IPS-NIHi7 (cell line): ENCODE measurements at regions not wholly inside any gene's neighbourhood (a gene's known extent, or its start where the extent isn't known, plus 50 kb on each side); places are given as distances from the start of the nearest gene placed in this dataset.
"Not testable (repeated sequence)": the region's sequence is repeated elsewhere in the genome, so short reads cannot be mapped to it uniquely, and the experiment has no call there.

Experiments
- DNase-seq: peaks from one replicate; pipeline ENCODE4 v3.0.0; 2012; ENCODE audit warnings: mixed read lengths; ENCODE audit errors: extremely low spot score

DNA sequence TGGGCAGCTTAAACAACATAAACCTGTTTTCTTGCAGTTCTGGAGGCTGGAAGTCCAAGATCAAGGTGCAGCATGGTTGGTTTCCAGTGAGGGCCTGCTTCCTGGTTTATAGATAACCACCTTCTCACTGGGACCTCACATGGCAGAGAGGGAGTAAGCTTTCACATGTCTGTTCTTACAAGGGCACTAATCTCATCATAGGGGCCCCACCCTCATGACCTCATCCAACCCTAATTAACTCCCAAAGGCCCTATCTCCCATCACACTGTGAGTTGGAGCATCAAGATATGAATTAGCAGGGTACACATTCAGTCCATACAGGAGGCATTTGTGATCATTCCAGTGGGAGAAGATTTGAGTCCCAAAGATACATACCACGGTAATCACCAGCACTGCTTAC lies 50.5 kb upstream of the GRIN2A start:
- DNase-seq: no peak

DNA sequence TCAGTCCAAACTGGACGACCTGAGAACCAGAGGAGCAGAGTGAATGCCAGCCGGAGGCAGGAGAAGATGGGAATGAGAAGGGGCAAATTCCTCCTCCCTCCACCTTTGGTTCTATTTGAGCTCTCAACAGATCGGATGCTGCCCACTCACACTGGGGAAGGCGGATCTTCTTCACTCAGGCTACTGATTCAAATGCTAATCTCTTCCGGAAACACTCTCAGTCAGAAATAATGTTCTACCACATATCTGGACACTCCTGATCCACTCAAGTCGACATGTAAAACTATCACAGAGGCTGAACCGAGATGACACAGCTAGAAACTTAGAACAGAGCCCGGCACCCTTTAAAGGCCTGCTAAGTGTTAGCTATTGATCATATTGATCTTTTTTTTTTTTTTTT lies 57.4 kb upstream of the GRIN2A start:
- no peak for DNase-seq

DNA sequence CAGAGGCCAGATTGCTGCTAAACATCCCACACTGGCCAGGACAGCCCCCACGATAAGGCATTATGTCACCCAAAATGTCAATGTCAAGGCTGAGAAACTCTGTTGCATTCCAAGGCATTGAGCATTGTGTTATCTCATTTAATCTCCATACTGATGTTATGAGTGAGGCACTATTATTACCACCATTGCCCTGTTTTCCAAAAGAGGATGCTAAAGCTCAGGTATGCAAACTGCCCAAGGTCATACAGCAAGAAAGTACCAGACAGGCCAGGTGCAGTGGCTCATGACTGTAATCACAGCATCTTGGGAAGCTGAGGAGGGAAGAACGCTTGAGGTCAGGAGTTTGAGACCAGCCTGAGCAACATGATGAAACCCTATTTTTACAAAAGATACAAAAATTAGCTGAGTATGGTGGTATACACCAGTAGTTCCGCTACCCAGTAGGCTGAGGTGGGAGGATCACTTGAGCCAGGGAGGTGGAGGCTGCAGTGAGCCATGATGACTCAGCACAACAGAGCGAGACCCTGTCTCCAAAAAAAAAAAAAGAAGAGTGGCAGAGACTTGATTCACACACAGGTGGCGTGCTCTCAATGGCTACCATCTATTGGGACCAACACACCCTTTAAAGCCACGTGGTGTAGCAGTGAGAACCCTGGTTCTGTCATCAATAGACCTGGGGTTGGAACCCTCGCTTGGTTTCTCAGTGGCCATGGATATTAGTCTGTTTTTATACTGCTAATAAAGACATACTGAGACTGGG lies 58.8 kb upstream of the GRIN2A start:
- DNase-seq: no peak

DNA sequence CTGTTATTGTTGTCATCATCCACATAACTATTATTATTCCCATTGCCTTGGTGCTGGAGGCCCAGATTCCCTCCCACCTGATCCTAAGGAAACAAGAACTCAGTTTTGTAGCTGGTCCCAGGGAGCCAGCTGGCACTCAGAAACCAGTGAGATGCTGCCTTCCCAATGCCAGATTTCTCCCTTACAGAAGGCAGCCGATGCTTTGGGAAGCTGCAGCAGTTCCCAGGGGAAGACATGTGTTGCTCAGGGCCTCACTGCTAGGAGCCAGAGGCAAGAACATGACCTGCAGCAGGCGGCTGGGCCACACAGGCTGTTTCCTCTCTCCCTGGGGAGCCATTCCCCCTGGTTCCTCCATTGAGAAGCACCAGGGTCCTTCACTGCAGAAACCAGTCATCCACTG lies 59.9 kb upstream of the GRIN2A start:
- no peak for DNase-seq

DNA sequence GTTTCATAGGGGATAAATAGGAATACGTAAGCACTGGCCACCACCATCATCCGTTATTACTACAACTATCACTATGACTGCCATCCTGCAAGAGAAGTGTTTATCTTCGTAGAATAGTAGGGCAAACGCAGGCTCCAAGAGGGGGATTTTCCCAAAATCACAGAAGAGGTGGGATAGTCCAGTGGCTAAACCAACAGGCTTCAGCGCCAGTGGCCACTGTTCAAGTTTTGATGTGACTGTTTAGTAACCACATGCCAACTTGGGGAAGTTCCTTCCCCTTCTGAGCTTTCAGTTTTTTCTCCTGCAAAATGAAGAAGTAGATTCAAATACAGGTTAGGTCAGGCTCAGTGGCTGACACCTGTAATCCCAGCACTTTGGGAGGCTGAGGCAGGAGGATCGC lies 60.7 kb upstream of the GRIN2A start:
- no peak for DNase-seq

DNA sequence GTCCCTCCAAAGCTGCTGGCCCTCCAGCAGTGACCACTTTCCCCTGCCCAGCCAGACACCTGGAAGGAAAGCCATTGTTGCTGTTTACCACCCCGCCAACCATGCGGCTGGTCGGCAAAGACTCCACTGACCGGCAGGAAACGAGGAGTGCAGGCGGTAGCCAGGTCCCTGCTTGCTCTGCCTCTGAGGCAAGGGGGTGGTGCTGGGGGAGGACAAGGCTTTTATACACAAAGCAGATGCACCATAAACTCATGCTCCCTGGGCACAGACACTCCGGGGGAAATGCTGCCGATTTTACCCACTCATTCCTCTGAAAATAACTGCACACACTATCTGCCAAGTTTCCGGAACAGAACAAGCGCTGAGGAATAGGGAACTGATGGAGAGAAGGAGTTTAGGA lies 62.8 kb upstream of the GRIN2A start:
- no peak for DNase-seq

DNA sequence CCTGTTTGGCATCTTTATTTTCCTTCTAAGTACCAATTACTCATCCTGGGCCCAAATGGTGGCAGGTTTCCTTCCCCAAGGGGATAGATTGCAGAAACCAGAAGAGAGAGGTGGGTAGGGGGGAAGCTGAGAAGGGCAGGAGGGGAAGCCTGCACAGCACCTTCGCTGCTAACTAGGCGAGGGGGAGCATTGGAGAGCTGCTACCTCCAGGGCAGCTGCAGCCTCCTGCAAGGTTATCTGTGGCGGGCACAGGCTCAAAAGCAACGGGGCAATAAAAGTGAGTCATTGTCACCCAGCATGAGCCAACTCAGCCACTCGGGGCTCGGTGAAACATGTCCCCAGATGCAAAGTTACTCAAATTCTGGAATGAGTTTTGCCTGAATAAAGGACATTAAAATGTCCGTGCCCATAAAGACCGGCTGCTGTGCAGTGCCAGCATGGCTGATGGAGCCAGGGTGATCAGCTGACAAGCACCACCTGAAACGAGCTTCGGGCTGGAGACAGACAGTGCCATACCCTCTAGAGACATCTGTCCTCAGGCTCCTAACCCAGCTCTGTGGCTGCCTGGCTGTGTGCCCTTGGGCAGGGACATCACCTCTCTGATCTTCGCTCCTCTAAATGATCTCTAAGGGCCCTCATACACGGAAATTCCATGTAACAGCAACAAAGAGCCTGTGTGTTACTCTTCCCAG lies 68.1 kb upstream of the GRIN2A start:
- no peak for DNase-seq

DNA sequence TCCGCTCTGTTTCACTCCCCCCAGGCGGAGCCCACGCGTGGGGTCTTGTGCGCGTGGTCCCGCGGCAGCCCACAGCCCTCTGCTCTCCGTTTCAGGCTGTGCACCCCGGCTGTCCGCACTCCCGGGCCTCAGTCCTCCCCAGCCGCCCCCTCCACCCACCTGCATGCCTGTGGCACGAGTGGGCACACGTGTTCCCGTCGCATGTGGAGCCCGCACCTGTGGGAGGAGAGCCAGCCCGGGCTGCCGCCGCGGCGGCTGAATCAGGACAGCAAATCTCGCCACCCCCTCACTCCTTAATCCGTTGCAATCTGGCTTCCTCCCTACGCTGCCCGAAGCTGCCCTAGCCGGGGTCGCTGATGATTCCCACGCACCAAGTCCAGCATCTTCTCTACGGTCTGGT lies 69.9 kb upstream of the GRIN2A start:
- DNase-seq: no peak

DNA sequence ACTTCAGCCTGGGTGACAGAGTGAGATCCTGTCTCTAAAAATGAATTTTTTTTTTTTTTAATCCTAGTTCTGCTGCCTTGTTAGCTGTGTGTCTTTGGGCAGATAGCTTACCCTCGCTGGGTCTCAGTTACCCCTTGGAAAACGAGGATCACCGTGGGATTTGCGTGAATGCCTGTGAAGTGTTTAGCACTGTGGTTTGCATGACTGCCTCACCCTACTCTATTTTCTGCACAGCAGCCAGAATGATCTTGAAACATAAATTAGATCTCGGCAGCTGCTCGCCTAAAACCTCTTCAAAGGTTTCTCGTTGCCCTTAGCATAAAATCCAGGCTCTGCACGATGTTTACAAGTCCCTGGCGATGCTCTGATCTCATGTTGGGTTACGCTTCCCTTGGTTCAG lies 71.2 kb upstream of the GRIN2A start:
- no peak for DNase-seq

DNA sequence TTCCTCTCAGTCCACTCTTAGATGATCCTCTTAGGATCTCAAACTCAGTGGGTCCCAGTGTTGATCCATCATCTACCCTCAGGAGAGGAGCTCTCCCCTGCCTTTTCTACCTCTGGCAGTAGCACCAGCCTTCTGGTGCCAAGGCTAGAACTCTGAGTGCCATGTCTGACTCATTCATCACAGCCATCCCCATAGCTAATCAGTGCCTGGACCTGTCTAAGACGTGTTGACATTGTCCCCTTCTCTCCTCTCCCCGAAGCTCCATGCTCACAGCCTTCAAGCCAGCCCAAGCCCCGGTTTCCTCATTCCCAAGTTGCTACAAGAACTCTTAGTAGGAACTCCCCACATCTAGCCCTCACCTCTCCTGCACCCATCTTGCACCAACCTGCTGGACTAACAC lies 73.5 kb upstream of the GRIN2A start:
- DNase-seq: no peak

DNA sequence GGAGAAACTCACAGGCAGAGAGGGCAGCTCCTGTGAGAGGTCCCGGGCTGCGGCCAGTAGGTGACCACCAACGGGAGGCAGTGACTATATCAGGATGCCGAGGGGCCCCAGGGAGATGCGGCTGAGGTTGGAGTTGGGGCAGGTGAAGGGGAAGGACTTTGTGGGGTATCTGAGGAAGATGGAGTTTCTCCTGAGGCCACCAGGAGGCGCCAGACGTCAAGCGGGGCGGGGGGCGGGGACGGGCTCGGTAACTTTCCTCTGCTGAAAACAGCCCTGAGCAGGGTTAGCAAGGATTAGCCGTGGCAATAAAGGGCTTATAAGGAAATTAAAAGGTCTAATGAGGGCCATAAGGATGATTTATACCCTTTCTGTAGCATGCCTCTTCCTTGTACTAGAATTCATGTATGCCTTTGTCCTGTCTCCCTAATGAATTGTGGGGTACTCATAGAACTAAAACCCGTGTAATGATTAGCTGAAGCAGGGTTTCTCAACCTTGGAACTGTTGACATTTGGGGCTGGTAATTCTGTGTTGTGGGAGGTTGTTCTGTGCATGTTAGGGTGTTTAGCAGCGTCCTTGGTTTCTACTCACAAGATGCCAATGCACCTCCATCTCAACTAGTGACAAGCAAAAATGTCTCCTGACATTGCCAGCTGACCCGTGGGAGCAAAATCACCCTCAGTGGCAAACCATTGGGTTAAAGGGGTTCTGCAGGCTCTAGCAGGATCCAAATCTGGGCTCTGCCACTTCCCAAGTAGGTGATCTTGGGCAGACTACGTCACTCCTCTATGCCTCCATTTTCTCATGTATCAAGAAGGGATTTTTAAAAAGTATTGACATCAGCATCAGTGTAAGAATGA lies 74.8 kb upstream of the GRIN2A start:
- peak; percentile 86 for DNase-seq

DNA sequence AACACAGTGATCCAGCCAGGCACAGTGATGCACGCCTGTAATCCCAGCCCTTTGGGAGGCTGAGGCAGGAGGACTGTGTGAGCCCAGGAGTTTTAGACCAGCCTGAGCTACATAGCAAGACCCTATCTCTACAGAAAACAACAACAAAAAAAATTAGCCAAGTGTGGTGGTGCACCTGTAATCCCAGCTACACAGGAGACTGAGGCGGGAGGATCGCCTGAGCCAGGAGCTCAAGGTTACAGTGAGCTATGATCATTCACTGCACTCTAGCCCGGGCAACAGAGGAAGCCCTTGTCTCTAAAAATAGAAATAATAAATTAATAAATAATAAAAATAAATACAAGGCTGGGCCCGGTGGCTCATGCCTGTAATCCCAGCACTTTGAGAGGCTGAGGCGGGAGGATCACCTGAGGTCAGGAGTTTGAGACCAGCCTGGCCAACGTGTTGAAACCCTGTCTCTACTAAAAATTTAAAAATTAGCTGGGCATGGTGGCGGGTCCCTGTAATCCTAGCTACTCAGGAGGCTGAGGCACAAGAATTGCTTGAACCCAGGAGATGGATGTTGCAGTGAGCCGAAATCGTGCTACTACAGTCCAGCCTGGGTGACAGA lies 75.5 kb upstream of the GRIN2A start:
- not testable (repeated sequence) for DNase-seq

DNA sequence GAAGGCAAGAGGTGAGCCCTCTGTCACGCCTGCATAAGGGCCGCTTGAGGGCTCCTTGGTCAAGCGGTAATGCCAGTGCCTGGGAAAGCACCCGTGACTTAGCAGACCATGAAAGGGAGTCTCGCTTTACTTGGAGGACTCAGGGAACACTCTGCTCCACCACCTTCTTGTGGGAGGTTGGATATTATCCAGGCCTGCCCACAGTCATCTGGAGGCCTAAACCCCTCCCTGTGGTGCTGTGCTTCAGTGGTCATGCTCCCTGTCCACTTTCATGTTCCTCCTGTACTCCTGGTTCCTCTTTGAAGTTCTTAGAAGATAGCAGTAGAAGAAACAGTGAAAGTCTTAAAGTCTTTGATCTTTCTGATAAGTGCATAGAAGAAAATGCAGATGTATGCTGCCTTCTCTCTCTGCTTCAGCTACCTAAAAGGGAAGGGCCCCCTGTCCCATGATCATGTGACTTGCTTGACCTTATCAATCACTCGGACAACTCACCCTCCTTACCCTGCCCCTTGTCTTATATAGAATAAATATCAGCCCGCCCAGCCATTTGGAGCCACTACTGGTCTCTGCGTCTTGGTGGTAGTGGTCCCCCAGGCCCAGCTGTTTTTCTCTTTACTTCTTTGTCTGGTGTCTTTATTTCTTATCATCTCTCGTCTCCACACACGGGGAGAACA lies 76.8 kb upstream of the GRIN2A start:
- DNase-seq: not testable (repeated sequence)

DNA sequence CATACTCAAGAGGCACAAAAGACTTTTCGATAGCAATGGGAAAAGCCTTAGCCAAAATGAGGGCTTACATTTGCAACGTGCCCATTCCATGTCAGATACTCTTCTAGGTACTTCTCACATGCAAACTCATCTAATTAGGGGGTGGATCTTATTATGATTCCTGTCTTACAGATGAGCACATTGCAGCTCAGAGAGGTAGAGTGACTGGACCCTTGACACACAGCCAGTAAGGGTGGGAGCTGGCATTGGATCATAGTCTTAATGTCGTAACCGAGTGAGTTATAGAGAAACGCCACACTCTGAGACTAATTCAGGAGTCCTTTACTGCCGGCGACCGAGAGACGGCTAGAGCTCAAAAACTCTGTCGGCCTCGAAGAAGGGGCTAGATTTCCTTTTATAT lies 78.8 kb upstream of the GRIN2A start:
- DNase-seq: no peak

DNA sequence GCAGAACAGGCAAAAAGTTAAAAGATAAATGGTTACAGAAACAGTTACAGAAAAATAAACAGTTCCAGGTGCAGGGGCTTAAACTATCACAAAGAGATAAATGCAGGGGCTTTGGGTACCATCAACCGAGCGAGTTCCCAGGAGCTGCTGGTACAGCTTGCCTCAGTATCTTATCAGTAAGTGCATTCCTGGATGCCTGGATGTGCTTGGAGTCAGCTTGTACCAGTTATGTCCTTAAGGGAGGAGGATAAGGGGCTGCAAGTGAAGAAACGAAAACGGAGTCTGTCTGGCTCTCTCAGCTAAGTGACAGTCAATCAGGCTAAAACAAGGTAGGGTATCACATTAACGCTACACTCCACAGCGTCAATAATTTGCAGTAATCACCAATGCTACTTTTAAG lies 79.3 kb upstream of the GRIN2A start:
- not testable (repeated sequence) for DNase-seq

DNA sequence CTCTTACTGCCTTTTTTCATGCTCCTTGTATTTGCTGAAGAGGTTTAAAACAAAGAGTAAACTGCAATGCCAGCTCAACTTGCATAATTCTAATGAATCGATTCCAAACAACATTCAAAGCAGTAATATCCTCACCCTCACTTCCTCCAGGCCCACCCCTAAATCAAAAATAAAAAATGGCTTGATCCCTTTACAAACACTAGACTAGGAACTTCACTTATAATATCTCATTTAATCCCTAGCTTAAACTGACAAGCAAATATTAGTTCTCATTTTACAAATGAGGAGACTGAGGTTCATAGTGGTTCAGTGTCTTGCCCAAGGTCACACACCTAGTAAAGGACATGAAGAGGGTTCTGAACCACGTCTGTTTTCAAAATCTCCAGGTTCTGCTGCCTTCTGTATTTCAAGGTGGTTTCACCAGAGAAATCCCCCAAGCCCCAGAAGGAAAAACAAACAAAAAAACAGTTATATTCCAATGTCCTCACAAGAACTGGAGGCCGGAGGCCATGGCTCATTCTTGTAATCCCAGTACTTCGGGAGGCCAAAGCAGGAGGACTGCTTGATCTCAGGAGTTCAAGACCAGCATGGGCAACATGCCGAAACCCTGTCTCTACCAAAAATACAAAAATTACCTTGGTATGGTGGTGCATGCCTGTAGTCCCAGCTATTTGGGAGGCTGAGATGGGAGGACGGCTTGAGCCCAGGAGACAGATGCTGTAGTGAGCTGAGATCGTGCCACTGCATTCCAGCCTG lies 80.3 kb upstream of the GRIN2A start:
- DNase-seq: no peak

DNA sequence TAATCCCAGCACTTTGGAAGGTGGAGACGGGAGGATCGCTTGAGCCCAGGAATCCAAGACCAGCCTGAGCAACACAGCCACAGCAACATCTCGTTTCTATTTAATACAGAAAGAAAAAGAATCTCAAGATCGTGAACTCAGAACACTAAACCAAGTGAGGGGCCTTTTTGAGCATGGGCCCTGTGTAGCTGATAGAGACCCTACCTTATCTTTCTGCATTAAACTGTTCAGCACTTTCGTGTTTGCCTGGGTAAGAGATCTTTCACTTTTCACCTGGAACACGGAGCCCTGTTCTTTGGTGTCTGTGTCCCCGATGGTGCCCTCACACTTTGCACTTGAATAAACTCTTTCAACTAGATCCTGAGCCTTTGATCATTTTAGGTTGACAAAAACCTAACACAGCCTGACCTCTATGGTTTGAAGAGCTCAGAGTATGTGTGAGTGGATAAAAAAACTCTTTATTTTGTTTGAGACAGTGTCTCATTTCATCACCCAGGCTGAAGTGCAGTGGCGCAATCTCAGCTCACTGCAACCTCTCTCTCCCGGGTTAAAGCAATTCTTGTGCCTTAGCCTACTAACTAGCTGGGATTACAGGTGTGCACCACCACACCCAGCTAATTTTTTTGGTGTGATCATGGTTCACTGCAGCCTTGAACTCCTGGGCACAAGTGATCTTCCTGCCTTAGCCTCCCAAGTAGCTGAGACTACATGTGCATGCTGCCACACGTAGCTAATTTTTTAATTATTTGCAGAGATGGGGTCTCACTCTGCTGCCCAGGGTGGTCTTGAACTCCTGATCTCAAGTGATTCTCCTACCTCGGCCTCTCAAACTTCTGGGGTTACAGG lies 83.8 kb upstream of the GRIN2A start:
- no peak for DNase-seq

DNA sequence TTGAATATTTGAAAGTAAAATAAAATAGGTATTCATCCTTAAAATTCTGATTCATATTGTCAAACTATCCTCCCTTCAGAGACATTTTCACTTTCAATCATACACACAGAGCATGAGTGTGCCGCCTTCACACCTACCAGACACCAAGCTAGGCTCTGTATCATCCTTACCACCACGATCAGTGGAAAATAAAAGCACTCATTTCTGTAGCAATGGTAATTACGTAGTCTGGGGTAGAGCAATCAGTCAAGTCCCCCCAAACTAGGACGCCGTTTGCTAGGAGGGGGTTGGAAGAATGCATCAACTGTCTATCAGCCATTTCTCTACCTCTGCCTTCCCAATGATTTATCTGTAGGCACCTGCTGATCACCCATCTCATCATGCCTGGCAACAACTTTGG lies 84.6 kb upstream of the GRIN2A start:
- no peak for DNase-seq

DNA sequence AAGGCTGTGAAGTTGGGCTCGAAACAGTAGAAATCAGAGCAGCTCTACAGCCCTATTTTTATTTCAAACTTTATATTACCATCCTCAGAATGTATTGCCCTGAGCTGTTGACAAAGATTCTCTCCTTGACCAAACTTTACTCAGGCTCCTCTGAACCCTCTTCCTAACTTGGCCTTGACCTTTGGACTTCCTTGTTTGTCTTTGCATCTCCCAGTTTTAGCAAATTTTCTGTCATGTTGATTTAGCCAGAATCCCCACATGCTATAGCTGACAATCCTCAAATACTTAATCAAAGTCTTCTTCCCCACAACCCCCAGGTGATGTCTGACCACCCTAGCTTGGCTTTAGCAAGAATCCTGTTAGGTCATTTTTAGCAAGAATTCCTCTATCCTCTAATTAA lies 87.4 kb upstream of the GRIN2A start:
- DNase-seq: no peak

DNA sequence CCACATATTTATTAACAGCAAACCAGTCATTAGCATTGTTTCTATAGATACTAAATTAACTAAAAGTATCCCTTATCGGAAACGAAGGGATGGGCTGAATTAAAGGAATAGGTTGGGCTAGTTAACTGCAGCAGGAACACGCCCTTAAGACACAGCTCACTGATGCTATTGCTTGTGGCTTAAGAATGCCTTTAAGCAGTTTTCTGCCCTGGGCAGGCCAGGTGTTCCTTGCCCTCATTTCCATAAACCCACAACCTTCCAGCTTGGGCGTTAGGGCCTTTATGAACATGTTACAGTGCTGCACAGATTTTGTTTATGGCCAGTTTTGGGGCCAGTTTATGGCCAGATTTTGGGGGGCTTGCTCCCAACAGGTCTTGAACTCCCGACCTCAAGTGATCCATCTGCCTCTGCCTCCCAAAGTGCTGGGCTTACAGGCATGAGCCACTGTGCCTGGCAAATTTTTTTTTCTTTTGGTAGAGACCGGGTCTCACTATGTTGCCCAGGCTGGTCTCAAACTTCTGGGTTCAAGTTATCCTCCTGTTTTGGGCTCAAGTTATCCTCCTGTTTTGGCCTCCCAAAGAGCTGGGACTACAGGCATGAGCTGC lies 90.1 kb upstream of the GRIN2A start:
- not testable (repeated sequence) for DNase-seq
